GM20000 (cell line): ENCODE measurements at regions not wholly inside any gene's neighbourhood (a gene's known extent, or its start where the extent isn't known, plus 50 kb on each side); places are given as distances from the start of the nearest gene placed in this dataset.

Experiments used
- DNase-seq: peaks from one replicate; pipeline ENCODE4 v3.0.0; 2012; ENCODE audit warnings: low spot score
- CTCF ChIP-seq: IDR thresholded peaks from 2 replicates; pipeline ENCODE4 v1.5.1; 2012; ENCODE audit warnings: mild to moderate bottlenecking, control low read depth; ENCODE audit errors: extremely low read depth, missing control alignments

- DNase-seq: no peak
- no peak for TF ChIP-seq CTCF
These were observed 147.2 kb upstream of the CELF4 start for GRCh38 chr18:37712776-37713175.

DNA sequence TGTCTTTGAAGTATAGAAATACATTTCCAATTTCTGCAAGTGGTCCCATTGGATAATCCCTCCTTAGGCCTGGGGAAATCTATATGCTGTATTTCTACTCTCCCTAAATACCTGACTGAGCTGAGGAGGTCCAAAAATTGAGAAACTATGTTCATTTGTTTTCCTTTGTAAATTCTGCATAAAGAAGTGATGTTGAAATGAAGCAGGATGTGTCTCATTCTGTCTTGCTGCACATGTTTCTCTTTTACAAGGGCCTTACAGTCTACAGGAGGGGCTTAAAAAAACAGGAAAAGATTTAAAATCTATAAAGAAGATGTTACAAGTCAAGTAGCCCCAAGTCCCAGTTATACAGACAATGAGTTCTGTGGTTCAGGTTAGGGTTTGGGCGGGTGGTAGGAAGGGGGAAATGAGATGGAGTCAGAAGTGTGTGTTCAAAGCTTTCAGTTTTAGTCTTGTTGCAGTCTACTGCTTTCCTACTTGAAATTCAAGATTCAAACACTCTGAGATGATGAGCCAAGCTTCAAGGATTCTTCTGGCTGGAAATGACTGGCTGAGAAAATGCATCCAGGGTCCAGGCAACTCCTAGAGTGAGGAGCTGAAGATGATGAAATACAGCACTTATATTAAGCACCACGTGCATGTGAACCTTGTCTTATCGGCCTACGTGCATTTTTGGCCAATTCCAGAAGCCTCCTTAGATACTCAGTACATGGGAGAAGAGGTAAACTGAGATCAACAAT is 146.3 kb upstream of the CELF4 start:
- no peak for TF ChIP-seq CTCF
- DNase-seq: no peak

- DNase-seq: no peak
- no peak for TF ChIP-seq CTCF
These were observed 145.1 kb upstream of the CELF4 start for GRCh38 chr18:37710726-37711125.

GRCh38 chr18:37709740-37710139 is 144.1 kb upstream of the CELF4 start:
- no peak for TF ChIP-seq CTCF
- DNase-seq: no peak

GRCh38 chr18:37705016-37705415 is 139.4 kb upstream of the CELF4 start:
- TF ChIP-seq CTCF: no peak
- DNase-seq: no peak

DNA sequence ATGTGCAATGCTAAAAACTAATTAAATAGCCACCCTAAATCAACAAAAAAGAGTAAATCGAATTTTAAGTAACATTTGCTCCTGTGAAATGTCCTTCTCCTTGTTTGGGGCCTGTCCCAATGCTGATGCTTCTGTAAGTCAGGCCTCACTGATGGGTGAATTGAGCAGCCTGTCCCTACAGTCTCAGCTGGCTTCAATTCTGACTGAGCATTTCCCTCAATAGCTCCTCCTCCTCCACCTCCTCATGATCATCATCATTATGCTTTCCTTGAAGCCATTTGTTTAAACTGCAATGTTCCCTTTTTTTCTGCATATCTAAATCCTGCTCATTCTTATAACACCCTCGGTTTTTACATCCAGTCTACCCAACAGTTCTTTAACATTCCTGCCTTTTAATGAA is 137.2 kb upstream of the CELF4 start:
- no peak for TF ChIP-seq CTCF

GRCh38 chr18:37701967-37702366 is 136.4 kb upstream of the CELF4 start:
- no peak for DNase-seq
- TF ChIP-seq CTCF: no peak

More for the DNA sequence above, 137.2 kb upstream of the CELF4 start:
- no peak for DNase-seq
